IPS DF 4.7 (cell line): ENCODE measurements at regions not wholly inside any gene's neighbourhood (a gene's known extent, or its start where the extent isn't known, plus 50 kb on each side); places are given as distances from the start of the nearest gene placed in this dataset.

ENCODE experiments used
- DNase-seq: peaks from one replicate; pipeline ENCODE4 v3.0.0-alpha.2; 2013; ENCODE audit warnings: low spot score; ENCODE audit errors: extremely low read depth

DNA sequence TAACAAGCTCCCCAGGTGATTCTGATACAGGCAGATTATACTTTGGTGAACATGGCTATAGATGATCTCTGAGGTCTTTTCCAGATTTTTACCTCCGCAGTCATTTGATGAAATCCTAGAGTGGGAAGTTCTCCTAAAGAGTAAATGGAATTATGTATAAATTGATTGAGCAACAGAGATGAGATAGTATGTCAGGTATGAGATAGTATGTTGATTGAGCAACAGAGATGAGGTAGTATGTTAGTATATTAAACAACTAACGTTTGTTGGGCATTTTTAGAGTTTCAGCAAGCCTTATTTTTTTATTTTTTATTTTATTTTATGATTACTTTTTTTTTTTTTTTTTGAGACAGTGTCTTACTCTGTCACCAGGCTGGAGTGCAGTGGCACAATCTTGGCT is 265.0 kb upstream of the SOX2 start:
- DNase-seq = no peak

DNA sequence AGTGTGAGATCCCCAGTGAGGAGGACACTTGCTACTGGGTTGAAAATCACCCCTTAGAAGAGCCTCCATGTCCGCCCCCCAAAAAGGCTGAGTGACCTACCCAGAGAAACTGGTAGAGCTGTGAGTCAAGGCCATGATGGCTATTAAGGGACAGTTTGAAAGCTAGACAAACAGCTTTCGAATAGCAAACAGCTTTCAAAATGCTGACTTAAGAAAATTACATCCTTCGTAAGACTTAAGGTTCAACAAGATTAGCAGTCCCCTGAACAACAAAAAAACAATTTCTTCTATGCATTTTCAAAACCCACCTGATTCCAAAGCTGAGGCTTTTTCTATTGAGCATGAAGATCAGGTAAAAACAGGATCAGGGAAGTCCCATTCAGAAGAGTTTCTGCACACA is 269.7 kb upstream of the SOX2 start:
- no peak for DNase-seq

DNA sequence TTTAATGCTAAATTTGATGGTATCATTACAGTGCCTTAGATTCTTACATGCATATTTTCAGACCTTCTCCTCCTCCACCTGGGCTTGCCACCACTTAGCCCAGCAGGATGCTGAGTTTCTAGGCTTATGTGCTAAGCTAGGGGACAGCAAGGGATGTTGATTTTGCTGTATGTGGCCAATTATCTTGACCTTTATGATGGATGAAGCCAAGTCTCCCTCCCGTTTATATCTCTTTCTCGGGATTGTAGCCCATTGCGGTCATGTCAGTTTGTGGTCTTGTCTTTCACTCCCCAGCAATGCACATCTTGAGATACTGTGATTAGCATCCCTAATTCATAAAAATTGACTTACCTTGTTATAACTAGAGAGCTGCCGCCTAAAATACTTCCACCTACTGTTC is 278.7 kb upstream of the SOX2 start:
- DNase-seq = no peak

DNA sequence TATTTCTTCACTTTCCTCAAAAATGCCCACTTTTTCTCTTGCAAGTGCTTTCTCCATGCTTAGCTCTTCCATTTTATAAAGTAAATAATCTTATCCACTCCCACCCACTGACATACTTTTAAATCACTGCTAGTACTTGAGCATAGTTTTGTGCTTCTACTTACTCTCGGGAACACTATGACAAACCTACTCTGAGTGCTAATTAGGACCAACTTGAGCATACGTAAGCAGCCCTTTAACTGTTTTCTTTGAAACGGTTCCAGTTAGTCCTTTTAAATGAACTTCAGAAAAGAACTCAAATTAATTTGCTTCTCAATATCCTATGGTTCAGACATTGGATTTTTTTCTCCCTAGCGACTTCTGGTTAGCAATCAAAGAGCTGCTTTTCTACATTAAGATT is 280.0 kb upstream of the SOX2 start:
- DNase-seq = no peak

DNA sequence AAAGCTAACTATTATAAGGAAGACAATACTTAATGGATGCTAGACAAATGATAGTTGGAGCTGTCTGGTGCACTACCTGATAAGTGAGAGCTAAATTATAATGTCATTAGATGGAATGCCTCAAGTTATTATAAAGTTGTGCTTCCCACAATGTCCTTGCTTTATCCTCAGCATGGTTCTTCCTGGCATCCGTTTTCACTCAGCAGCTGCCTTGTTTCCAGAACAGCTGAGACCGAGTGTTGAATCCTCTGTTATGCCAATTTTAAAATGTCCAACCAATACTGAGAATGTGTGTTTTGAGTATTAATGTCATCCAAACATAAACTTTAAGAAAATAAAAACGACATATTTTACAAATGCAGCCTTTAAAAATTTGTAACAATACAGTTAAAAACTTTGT is 286.7 kb upstream of the SOX2 start:
- DNase-seq = no peak

DNA sequence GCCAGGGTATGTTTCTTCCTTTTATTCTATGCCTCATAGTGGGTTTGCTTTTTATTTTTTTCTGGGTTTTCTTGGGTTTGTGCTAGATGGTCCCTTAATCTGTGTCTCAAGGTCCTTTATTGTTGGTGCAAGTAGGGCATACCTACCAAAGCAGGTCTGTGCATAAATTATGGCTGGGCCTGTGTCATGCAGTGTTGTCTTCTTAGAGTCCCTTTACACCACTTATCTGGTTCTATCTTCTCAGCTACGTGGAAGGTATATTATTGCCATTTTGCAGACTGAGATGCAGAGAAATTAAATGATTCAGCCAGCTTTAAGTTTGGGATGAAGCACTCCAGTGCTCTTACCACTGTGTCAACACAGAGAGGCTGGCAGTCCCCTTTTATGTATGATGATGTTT is 293.5 kb upstream of the SOX2 start:
- no peak for DNase-seq

DNA sequence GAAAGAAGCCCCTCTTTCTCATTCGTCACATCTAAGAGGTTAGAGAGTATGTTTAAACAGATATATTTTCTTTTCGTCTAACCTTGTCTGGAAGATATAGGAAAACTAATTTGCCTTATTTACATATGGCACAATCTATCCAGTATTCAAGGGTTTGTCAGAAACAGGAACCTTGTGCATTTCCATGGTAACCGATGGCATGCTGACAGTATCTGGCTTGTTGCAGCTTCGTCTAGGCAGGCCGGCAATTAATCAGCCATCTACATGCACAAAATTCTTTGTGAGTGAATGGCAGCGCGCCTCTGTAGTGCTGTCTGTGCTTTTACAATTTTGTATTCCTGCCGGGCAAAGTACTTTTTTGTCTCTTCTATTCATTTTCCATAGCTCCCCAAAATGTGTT is 294.0 kb upstream of the SOX2 start:
- DNase-seq = no peak

DNA sequence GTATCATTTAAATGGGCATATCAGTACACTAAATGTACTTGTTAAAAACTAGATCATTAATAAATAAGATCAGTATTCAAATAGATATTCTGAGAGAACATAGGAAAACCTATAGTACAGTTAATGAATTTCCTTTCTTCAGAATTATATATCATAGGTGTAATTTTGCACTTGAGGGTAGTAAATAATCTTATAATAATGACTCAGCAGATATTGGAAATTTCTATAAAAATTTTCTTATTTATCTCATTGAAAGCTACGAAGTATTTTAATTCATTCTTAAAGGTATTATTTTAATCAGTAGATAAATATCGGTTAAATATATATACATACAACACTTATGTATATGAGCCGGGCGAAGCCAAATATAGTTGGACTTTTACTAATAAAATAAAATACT is 300.9 kb upstream of the SOX2 start:
- DNase-seq = no peak

DNA sequence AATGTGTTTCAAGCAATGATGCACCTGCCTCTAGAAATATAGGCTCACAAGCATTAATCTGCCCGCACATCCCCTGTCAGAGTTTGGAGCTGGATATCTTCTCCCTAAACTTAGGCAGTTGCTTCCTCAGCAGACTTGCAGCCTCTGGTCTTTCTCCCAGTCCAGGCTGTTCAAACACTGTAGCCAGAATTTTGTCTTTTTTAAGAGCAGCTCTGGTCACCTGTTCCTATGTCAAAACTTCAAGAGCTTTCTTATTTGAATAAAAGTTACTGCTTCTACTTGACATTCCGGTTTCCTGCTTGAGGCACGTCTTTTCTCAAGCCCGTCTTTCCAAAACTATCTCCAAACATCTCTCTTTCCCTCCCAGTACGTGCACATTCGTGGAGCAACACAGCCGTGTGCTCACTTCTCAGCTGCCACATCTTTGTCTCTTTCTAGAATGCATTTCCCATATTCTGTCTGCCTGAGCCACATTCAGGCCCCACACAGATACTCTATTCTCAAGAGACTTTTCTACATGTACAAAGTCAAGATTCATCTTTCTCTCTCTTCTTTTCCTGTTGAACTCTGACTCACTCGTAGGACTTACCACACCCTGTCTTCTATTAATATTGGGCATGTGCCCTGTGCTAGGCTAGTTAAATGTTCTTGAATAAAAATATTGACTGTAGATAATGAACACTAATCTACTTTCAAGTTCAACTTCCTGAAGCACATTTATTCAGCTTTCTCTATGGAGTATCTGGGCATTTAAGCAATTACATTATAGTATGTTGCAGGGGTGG is 307.7 kb upstream of the SOX2 start:
- no peak for DNase-seq

DNA sequence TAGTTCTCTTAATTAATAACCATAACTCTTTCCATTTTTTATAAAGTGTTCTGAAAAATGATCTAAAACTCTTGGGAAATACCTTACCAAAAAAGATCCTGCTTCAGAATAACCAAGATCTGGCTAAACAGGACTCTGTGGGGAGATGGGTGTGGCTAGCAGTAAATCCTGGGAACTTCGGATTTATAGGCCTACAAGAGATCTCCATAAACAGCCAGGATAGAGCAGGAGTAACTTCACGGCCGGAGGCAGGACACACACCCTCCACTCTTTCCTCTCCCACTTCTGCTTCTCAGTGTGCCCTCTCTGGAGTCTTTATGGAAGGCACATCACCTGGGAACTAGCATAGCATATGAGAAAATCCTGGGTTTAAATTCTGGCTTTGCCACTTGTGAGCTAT is 309.4 kb upstream of the SOX2 start:
- no peak for DNase-seq

DNA sequence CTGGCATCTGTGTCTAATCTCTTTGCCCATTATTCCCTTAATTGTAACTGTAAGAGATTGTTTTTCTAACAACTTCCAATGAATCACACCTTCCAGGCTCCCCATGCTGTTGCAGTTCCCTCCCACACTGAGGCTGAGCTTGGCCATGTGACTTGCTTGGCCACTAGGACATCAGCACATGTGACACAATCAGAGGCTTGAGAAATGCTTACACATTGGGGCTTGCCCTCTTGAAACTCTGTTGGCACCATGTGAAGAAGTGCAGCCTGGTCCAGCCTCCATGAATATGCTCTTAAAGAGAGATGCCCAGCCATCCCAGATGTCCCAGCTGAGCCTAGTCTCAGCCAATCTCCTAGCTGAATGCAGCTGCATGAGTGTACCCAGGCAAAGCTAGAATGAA is 326.8 kb upstream of the SOX2 start:
- no peak for DNase-seq

DNA sequence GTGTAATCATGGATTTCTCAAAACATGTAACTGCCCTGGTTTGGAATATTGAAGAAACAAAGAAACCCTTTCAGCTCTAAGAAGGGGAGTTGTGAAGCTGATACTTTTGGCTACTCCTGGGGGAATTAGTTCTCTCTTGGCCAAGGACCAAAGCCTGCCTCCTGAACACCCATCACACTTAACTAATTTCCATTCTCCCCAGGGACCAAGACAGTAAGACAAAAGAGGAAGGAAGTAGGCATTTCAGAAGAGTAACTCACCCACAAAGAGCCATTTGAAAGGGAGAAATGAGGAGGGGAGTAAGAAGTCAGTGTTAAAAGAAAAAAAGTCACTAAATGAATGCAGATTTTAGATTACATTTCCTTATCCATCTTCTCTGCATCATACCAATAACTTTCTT is 328.0 kb upstream of the SOX2 start:
- peak; percentile 28 for DNase-seq

DNA sequence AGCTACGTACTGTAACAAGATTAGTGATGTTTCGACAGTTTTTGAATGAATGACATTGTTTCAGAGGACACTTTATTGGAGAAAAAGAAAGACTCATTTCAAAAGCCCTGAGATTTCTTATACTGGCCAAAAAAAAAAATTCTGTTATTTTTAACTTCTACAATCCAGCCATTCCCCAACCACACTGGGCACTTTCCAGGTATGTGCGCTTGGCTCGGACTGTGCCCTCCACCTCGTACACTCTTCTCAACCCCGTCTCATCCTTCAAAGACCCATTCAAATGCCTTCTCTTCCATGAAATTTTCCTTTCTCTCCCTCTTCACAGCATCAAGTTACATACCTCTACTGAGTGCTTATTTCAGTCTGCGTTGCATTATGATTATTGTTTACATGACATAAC is 328.5 kb upstream of the SOX2 start:
- DNase-seq = no peak

DNA sequence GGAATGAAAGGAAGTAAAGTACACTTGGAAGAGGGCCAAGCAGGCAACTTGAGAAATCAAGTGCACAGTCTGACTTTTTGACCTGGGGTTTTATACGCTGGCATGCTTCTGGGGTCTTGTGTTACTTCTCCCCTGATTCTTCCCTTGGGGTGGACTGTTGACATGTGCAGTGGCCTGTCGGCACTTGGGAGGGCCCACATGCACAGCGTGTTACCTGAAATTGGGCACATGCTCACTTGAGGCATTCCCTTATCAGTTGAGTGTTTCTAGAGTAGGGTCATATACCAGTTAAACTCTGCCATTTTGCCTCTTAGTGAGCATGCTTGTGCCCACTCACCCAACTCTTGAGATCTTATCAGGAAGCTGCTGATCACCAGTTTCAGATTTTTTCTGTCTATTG is 329.1 kb upstream of the SOX2 start:
- no peak for DNase-seq

DNA sequence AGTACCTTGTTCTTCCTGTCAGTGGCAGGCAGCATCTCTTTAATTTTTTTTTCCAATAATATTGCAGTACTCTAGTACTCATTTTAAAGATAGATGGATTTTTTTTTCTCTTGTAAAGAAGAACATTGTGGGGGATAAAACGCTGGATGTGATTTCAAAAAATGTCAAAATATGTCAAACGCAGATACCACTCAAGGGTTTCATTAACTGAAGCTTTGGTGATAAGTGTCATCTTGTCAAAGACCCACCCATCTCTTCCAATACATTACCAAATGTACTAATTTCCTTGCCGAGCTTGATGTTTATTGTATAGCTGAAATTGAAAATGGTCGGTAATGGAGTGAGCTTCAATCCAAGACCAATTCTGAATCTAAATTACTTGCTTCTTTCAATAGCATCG is 332.4 kb upstream of the SOX2 start:
- no peak for DNase-seq

DNA sequence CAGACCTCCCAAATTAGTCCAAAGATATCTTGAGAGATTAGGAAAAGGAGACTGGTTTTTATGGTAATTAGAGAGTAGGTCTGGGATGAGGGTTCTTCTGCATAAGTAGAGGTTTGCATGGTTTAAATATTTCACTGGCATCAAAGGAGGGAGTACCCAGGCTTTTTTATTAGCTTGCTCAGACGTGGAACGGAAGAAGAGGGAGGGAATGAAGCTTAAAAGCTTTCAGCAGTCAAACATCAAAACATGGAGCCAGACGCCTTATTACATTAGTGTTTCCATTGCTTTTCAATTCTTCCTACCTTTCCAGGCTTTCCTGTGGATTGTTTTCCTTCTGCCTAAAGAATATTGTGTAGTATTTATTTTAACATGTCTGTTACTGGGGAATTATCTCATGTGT is 342.1 kb upstream of the SOX2 start:
- no peak for DNase-seq

DNA sequence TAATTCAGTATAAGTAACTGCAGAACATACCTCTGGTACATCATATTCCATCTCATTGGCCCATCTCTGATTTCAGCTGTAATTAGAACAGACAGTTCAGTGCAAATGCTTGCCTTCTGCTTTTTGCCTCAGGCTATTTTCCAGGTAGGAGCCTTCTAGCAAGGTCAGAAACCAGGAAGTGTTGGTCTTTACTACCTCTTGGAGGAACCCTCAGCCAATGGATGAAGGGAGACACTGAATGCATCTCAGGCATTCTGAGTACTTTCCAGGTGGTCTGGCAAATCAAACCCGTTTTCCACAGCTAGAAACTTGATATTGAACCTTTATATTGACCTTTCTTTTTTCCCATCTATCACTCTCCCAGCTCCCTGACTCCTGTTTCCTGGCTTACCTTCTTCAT is 348.5 kb upstream of the SOX2 start:
- no peak for DNase-seq

DNA sequence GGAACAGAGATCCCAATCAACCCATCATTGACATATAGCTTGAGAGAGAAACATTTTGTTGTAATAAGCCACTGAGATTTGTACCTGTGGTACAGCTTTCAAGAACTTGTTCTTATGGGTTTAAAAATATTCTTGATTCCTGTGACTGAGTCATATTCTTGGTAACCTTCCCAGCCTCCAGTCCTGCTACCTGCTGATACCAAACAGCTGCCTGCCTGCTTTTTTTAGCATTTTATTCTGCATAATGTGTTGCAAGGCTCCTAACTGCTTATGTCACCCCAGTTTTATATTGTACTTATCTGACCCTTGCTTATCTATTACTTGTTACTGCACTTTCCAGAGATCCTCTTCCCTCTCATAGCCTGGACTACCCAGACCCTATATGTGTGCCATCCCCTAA is 349.3 kb upstream of the SOX2 start:
- no peak for DNase-seq

DNA sequence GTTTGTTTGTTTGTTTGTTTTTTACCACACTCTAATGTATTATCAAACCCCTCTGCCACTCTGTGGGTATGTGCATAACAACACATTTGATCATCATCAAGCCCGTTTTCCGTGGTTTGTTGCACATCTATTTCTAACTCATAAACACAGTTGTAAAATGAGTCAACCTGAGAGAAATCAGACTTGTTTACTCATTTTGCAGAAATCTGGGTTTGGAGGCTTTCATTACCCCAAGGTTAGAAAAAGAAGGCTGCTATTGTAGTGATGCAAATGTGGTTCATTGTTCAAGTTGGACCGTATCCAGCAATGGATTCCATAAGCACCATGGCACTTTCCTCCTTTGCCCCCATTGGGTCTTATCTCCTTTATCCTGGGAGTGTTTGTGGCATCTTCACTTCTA is 353.2 kb upstream of the SOX2 start:
- DNase-seq = no peak

DNA sequence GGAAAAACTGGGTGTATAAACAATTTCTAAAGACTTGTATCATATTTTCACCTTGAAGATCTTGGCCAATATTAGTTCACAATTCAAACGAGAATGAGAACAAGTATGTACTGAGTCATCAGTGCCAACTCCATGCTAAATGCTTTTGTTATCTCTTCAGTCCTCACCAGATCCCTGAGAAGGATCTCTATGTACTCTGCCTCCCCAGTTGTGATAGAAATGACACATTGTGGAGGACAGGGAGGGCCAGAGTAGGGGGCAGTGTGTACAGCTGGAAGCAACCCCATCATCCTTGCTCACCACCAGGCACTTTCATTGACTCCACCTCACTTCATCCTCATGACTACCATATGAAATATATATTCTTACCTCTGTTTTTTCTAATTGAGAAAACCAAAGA is 353.7 kb upstream of the SOX2 start:
- DNase-seq = no peak

DNA sequence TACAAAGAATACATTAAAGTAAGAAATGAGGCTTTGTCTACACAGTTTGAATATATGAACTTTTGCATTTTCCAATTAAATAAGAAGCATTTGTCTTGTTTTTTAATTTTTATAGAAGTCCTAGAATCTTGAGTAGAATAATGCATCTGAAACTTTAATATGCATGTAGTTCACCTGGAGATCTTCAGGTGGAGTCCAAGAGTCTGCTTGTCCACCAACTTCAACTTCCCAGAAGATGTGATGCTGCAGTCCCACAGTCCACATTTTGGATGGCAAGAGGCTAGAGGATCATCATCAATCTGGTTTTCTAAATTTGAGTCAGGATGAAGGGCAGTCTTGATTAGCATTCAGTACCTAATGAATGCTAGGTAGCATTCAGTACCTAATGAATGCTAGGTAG is 357.6 kb upstream of the SOX2 start:
- DNase-seq = no peak

DNA sequence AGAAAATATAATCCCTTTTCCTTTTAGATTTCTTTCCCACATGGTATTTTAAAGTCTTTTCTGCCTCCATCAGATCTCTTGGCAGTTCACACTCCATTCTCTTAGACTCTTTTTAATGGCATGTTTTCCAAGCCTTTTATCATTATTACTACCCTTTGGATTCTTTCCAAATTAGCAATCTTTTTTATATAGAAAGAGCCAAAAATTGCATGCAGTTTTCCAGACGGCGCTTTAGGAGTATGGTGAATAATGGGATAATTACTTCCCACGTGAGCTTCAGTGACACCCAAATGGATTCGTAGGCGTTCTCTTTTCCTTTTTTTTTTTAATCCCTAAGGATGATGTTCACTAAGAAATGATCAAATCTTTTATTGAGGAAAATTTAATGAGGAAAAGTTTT is 354.8 kb upstream of the DNAJC19 start:
- no peak for DNase-seq

DNA sequence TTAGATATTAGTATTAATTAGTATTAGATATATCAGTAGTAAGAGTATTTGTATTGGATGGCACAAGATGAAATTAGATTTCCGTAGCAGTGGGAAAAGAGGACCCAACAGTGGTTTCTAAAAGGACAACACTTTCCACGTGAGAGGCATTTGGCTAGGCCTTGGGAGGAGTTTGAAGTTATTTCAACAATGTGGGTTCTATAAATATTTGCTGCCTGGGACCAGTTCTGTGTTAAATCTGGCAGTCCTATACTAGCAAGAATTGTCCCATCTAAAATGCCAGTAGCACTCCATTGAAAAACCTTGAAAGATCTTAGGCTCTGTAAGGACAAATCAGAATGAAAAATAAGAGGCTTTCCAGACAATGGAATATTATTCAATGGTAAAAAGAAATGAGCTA is 347.1 kb upstream of the DNAJC19 start:
- no peak for DNase-seq

DNA sequence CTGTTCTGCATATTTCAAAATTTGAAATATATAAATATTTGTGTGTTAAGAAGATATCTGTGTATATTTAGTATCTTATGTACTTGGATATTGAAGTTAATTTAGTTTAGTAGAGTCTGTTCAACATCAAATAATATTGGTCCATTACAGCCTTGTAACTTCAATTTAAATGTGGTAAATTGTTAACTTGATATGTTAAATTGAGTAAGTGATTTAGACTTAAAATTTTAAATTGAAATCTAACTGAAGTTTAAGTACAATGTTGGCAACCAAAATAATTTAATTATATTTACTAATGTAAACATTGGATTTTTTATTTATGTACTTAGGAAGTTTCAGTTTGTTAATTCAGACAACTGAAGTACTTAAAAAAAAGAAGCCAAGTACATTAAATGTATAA is 343.9 kb upstream of the DNAJC19 start:
- DNase-seq = no peak
